ENCODE measurements at regions not wholly inside any gene's neighbourhood (a gene's known extent, or its start where the extent isn't known, plus 50 kb on each side); places are given as distances from the start of the nearest gene placed in this dataset.

DNA sequence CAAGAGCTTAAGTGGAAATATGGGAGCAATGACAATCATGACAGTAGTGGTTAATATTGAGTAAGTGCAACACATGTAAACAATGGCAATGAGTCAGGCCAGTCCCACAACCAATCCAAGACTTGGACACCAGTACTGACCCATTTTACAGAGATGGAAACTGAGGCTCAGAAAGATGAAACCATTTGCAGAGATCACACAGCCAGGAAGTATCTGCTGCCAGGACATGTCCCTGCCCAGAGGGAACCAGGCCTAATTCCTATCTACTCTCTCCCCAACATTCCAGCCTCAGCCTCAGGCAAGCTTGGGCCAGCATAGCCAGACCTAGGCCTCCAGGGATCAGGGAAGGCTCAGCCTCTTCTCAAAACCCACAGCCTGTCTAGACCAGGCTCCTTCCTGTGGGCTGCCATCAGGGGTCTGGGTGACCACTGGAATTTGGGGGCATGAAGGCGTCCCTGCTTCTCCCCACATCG is 395.1 kb downstream of the MN1 start:
- DNase-seq, result no peak

DNA sequence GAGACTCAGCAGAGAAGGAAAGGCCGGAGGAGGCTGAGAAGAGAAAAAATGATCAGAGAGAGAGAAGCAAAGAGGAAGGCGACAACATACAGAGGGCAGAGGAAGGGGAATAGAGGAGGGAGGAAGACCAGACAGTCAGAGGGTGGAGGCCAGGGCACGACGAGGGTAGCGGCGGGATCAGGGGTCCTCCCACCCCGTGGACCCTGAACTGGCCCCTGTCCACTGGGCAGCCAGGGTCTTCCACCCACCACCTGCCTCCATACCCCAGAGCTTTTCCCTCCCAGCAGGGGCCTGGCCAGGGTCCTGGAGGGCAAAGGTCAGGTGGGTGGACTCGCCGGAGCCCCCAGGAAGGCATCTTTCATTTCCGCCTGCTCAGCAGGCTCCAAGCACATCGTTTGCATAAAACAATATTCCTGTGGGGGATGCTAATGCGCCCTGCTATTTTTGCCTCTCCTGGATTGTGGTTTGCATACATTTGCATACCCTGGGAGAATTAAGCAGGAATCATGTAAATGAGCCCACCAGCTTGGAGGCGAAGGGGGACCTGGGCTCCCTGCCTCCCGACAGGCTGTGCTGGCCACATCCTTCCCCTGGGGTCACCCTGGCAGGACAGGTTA is 394.1 kb downstream of the MN1 start:
- DNase-seq, result no peak

DNA sequence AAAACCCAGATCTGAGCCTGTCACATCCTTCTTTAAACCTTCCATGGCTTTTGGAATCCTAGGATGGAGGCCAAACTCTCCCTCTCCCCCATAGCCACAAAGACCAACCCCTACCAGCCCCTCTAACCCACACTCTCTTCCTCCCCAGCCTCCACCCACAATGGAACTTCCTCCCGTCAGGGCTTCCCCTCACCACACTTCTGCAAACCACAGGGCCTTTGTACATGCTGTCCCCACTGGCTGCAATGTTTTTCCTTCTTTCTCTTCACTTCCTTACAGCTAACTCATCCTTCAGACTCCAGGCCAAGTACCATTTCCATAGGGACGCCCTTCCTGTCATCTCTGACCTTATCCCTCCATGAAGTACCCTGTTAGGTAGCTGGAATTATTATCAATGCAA is 393.5 kb downstream of the MN1 start:
- DNase-seq, result no peak

DNA sequence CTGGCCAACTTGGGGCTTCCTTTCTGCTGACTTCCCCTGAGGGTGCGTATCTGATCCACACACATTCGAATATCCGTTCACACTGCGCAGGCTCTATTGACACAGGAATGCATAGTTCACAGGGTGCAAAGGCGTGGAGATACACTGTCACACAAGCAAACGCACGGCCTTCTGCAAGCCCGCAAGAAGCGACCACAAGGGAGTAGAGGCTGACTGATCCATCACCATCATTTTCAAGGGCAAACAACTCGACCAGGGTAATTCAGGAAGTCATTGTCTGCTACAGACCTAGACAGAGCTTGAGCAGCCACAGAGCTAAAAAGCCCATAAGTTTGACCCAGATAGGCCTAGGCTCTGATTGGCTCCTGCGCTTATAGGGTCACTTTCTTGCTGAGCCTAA is 392.3 kb downstream of the MN1 start:
- DNase-seq, result no peak

DNA sequence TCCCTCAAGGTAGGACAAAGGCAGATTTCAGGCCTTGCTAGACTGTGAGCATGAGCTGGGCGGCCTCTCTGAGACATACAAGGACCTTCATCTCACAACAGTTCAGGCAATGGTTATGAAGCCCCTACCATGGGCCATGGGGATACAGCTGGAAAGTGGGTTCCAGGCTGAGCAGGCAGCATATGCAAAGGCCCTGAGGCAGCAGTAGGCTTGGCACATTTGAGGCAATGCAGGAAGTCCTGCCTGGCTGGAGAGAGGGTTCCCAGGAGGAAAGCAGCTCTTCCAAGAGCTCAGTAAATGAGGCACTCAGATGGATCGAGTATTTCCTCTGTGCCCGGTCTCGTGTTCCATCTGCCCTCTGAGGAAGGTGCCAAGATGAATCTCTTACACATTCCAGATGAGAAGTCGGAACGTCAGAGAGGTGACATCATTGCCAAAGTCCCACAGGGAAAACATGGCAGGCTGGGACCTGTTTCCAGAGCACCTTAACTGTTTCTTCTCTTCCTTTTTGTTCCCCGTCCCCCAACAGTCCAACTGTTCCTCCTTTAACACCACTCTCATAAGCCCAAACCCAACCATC is 388.6 kb downstream of the MN1 start:
- no peak for DNase-seq

DNA sequence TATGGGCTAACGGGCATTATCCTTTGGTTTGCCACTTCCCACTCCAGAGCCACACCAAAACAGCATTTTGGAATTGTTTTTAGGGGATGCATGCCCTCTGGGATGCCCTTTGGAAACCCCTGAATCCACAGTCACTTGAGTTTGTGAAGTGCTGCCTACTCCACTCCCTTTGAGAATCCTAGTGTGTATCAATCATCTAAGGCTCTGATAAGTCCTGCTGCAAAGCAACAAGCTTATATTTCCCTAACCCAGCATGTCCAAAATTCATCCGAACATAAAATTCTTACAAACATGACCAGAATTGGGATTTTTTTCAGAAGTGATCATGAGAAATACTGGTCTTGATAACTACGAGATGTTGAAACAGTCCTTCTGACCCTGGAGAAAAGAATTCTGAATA is 387.9 kb downstream of the MN1 start:
- DNase-seq, result no peak

DNA sequence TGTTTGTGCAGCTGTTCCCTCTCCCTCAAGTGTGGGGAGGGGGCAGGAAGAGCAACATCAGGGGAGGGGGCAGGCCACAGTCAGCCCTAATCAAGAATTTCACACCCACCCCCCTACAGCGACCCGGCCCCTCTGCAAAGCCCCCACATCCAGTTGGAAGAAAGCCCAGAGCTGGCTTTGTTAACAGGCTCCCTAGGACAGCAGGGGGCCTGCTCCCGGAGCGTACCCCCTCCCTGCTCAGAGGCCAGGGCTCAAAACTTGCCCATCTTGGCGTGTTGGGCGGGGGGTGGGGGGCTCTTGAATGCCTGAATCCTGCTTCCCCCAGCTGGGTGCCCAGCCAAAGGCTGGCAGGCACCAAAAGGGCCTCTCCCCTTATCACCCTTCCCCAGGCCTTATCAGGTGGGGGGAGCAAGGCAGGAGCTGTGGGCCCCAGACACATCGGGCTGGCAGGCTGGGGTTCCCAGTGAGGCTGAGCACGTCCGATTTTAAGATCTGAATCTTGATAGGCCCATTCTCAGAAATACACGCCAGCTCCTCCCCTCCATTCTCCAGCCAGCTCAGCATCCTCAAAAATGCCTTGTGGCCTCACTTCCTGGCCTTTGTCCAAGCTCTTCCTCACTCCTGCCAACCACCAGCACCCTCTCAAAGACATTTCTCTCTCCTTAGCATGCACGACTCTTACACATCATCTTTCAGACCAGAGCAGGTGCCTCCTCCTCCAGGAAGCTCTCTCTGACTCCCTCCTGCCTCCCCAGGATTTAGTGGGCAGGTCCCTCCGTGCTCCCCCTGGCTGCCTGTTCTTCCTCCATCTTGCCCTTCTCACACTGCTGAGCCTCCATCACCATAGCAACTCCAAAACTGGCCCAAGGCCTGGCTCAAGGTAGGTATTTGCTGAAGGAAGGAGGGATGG is 384.8 kb downstream of the MN1 start:
- DNase-seq, result peak; percentile 77

DNA sequence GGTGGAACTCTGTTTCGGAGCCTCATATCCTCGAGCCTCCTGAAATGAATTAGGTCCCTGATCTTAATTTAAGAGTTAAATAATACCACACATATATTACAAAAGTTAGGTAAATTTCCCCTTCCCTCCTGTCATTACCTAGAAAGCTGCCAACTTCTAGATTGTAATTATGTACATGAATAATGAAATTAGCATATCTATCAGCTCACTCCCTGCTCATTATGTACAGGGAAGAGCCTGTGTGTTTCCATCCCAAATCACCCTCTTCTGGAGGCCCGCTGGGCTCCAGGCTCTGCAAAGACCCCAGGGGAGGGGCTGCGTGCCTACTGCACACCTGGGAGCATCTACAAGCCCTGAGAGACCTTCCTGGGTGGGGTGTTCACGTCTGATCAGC is 384.1 kb downstream of the MN1 start:
- no peak for DNase-seq

DNA sequence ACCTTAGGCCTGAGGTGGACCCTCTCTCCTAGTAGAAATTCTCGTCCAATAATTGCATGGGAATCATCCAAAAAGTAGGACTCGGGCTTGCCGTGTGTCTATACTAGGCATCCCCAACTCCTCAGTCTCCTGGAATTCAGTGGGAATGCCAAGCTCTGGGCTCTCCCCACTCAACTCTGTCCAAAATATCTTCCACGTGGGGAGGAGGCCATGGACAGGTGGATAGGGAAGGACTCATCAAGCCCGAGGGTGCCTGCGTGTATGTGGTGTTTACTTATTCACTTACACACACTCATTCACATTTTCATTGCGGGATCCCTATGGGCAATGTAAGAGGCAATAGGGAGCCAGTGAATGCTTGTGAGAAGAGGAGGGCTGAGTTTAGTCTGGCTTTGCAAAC is 383.3 kb downstream of the MN1 start:
- DNase-seq, result no peak

DNA sequence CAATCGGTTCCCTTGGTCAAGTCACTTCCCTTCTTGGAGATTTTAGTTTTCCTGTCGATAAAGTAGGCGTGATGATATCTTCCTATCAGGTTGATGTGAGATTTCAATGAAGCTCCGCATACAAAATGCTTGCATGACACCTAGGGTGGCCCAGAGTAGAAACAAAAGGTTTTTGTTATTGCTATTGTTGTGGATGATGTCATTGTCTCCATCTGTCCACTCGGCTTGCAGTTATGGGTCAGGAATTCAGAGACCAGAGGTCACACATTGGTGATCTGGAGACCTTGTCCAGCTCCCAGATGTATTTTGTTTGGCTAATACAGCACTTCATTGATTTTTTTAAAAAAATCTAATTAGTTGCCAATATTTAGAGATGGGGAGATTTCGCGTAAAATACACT is 382.1 kb downstream of the MN1 start:
- no peak for DNase-seq

DNA sequence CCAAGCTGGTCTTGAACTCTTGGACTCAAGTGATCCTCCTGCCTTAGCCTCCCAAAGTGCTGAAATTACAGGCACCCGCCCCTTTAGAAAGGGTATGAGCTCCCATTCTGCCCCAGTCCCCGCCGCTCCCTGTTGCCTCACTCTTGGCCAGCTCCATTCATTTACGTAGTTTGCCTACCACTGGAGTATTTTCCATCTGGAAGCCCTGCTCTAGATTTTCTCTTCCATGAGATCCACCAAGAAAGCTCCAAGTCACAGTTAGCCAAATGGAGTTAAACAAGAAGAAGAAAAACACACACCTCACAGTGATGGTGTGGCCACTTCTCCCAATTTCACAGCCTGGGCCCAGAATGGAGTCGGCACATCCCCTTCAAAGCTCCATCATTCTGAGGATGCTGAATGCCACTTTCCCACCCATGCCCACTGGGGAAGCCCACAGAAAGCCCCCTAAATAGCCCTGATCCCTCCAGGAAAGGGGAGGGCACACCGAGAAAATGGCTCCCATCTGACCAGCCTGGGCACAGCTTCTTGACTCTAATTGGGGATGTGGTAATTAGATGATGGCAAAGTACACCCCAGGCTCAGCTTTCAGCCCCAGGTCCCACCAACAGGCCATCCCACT is 381.2 kb downstream of the MN1 start:
- no peak for DNase-seq

DNA sequence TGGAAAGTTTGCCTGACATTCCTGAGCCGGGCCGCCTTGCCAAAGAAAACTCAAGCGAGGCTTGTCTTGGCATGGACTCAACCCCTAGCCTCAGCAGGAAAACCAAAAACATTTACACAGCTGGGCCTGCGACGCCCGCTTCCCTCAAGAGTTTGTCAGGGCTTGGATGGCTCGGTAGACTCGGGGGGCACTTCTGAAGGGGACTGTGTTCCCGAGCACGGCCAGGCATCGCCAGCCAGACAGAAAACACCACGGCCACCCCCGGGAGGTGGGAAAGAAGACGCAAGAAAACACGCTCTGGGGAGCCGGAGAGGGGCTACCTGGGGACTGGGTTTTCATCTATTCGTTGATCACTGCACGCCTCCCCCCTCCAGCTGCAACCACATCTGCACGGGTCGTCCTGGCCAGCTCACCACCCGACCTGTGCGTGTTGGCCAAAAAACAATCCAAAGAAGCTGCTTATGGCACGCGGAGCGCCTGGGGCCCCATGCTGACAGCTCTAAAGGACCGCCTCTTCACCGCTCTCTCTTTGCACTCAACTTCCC is 380.7 kb downstream of the MN1 start:
- DNase-seq, result no peak

DNA sequence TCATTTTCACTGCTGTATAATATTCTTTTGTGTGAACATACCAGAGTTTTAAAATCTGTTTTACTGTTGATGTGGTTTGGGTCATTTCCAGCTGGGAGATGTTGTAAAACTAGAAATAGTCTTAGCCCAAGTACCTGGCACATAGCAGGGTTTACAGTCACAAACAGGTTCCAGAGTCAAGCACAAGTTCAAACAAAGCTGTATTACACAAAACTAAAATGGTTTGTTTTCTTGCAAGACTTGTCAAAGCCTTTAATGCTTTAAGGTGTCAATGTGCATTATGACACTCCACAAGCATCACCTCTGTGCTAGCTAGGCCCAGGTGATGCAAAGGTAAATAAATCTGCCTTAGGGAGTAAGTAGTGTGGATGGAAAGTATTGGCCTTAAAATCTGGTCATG is 379.1 kb downstream of the MN1 start:
- DNase-seq, result no peak

DNA sequence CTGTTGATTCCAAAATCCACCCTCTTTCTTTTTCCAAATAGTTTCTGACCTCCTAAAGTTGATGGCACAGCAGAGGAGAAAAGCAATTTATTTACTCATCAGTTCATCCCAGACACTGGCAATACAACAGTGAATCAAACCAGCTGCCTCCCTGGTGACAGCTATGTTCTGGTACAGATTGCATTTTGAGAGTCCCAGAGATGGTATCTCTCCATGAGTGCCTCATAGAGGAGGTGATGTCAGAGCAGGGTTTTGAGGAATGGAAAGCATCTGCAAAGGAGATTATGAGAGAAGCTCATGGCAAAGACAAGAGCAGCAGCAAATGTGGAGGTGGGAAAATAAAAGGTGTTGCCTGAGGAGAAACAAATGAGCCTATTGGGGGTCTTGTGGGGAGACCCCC is 377.2 kb downstream of the MN1 start:
- DNase-seq, result no peak

DNA sequence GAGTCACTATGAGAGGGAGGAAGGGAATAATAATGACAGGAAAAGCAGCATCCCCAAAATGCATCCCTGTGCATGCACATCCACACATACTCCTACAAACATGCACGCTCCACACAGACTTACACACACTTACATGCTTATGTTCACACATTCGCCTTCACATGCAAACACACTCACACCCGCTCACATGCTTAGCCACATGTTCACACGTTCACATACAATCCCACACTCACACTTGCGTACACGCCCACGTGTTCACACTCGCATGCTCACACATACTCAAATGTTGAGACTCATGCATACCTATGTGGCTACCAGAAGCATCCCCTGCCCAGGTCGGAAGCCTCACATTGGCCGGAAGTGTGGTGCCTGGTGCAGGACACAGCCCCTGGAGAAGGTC is 372.1 kb downstream of the MN1 start:
- DNase-seq, result no peak

DNA sequence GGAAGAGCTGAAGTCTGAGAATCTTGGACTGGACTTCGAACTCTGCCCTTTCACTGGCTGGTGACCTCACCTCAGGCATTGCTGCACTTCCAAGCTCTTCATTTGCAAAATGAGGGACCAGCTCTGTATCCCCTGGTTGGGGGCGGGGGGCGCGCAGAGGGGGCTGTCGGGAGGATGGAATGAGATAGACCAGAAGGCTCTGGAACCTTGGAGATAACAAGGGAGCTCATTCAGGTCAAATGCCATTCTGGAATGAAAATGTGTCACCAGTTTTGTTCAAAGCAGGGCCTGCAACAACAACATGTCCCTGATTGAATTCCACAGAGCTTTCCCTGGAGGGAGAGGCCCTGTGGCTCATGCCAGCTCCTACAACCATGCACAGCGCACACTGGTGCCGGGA is 370.5 kb downstream of the MN1 start:
- DNase-seq, result no peak

DNA sequence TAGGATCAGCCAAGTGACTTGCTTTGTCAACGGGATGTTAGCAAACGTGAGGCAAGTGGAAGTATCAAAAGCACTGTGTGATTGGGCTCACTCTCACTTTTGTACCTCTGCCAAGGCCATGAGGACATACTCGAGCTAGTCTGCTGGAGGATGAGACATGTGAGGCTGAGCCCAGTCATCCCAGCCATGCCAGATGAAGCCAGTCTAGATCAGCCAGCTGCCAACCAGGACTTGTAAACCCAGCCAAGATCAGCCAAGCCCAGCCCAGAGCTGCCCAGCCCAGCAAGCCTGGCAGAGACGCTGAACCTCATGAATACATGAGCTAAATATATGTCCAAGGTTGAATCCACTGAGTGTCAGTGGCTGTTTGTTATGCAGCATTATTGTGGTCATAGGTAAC is 369.7 kb downstream of the MN1 start:
- DNase-seq, result no peak

DNA sequence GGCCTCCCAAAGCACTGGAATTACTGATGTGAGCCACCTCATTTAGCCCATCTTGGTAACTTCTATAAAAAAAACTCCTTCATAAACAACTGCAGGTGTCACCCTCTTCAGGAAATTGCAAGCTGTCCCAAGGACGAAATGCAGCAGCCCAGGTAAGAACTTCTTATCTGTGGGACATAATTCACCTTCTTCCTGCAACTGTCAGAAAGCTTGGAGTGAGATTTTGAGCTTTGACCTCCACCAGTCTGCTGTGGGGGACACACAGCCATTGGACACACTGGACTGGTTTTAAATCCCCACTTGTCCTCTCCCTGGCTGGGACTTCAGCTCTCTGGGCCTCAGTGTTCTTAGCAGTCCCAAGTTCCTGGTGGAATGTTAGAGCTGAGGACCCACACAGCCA is 368.5 kb downstream of the MN1 start:
- DNase-seq, result no peak

DNA sequence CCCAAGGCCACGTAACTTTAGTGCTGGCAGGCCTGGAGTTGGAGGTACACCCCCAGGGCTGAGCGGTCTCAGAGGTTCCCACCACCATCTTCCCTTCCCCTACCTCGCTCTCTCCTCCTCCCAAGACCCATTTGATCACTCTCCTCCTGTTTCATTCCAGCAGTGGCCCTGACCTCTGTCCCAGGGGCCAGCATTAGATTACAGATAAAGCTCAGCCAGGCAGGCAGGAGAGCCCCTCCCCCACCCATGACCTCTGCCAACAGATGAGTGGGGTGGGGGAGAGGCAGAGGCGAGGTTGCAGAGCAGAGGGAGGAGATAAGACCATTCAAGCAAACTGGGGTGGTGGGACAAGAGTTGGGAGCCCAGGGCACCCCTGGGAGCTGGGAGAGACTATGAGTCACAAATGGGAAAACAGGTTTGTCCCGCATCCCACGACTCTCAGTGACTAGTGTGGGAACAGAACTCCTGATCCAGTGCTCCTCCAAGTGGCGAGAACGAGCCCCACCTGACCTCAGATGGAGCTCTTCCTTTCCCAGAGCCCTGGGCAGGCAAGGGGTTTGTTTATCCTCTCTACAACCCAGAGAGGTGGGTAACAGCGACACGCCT is 367.9 kb downstream of the MN1 start:
- DNase-seq, result no peak

DNA sequence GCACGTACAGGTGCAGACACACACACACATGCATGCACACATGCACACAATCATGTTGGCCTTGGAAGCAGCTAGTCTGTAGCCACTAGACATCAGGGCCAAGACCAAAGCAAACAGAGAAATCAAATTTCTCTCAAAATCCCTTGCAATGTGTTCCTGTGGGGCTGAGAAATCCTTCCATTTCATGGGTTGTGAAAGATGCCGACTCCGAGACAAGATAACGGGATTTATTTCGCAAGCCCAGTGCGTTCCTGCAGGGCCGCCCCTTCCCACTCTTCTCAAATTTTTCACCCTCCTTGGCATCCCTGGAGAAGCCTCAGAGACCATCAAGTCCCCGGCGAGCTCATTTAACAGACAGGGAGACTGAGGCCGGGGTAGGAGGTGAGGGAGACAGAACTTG is 366.7 kb downstream of the MN1 start:
- no peak for DNase-seq

DNA sequence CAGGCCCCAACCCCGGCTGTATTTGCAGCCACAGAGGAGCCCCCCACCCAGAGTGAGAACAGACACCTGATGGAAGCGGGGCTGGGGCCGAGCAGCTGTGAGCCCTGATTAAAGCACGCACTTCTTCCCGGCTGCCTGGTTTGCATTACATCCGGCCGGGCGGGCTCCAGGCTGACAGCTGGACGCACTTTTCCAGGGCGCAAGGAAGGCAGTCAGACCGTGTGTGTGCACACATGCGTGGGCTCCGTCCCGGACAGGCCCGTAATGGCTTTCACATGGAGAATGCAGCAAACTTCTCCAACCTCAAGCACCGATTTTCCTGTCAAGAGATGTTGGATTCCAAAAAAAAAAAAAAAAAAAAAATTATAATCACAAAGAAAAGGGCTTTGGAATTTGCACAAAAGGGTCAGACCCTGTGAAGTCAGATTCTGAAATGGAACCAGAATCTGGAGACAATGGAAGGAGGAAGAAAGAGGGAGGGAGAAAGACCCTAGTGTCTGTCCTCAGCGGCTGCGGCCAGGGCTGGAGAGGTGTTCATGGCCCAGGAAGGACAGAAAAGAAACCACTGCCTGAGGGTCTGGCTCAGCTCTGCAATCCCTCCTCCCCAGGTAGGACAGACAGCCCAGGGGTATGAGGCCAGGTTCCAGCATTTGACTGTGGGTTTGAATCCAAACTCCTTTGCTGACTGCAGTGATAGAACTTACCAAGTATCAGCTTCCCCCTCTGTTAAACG is 365.5 kb downstream of the MN1 start:
- DNase-seq, result no peak

DNA sequence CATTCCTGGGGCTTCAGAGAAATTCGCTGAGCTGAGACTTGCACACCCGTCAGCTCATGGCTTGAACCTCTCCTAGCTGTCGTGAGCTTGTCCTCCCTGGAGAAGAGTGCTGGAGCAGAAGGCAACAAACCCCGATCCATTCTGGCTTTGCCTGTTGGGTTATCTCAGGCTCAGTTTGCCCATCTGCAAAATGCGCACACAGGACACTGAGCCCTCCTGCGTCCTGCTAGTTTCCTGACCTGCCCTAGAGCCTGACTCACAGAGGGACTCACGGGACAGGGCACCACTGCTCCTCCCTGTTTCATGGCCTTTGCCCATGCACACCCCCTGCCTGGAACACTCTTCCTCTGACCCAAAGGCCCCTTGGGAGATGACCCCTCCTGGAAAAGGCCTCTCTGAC is 365.0 kb downstream of the MN1 start:
- no peak for DNase-seq
